ENCODE measurements at regions not wholly inside any gene's neighbourhood (a gene's known extent, or its start where the extent isn't known, plus 50 kb on each side); places are given as distances from the start of the nearest gene placed in this dataset.
A peak's percentile ranks its signal among the peaks of the same experiment; 100 is the strongest.

- DNase-seq (ENCODE audit: low spot score) (no peak), ATAC-seq (ENCODE audit: low read depth) (peak; percentile 69)
- Histone ChIP-seq H3K4me3 (ENCODE audit: severe bottlenecking) (no peak overlapping the region), H3K36me3 (ENCODE audit: low read depth) (no peaks in the 10 kb centered on the region), H3K27ac (ENCODE audit: poor library complexity, severe bottlenecking) (peak overlapping the region; percentile 81), H3K4me1 (ENCODE audit: insufficient read depth, poor library complexity, severe bottlenecking) (peaks cover 23% of the 10 kb centered on the region), H3K27me3 (ENCODE audit: insufficient read depth, poor library complexity, severe bottlenecking) (no peaks in the 10 kb centered on the region), H3K9me3 (ENCODE audit: severe bottlenecking) (no peaks in the 10 kb centered on the region)
- TF ChIP-seq CTCF (IDR thresholded peaks at IDR 0.05; ENCODE audit: poor library complexity, severe bottlenecking) = no peak
These were observed 75.5 kb upstream of the CPM start for GRCh38 chr12:69008520-69008919.

GRCh38 chr12:69014047-69014446, 81.1 kb upstream of the CPM start:
- Histone ChIP-seq H3K4me3 (ENCODE audit: severe bottlenecking) (no peak overlapping the region), H3K27ac (ENCODE audit: poor library complexity, severe bottlenecking) (no peak overlapping the region), H3K4me1 (ENCODE audit: insufficient read depth, poor library complexity, severe bottlenecking) (peaks cover 2% of the 10 kb centered on the region), H3K36me3 (ENCODE audit: low read depth) (no peaks in the 10 kb centered on the region), H3K9me3 (ENCODE audit: severe bottlenecking) (no peaks in the 10 kb centered on the region), H3K27me3 (ENCODE audit: insufficient read depth, poor library complexity, severe bottlenecking) (no peaks in the 10 kb centered on the region)
- no peak for ATAC-seq (ENCODE audit: low read depth)
- no peak for DNase-seq (ENCODE audit: low spot score)
- TF ChIP-seq CTCF (IDR thresholded peaks at IDR 0.05; ENCODE audit: poor library complexity, severe bottlenecking) = no peak

- DNase-seq (ENCODE audit: low spot score) = no peak
- H3K4me1 ChIP-seq (ENCODE audit: insufficient read depth, poor library complexity, severe bottlenecking) = no peaks in the 10 kb centered on the region
- no peaks in the 10 kb centered on the region for H3K36me3 ChIP-seq (ENCODE audit: low read depth)
- H3K4me3 ChIP-seq (ENCODE audit: severe bottlenecking) = no peak overlapping the region
- no peak for ATAC-seq (ENCODE audit: low read depth)
- no peak overlapping the region for H3K27ac ChIP-seq (ENCODE audit: poor library complexity, severe bottlenecking)
- H3K9me3 ChIP-seq (ENCODE audit: severe bottlenecking) = no peaks in the 10 kb centered on the region
- H3K27me3 ChIP-seq (ENCODE audit: insufficient read depth, poor library complexity, severe bottlenecking) = no peaks in the 10 kb centered on the region
- no peak for TF ChIP-seq CTCF (IDR thresholded peaks at IDR 0.05; ENCODE audit: poor library complexity, severe bottlenecking)
These were observed 82.0 kb upstream of the CPM start for GRCh38 chr12:69015017-69015416.

GRCh38 chr12:69015831-69016230, 82.9 kb upstream of the CPM start:
- Histone ChIP-seq H3K36me3 (ENCODE audit: low read depth) (no peaks in the 10 kb centered on the region), H3K4me1 (ENCODE audit: insufficient read depth, poor library complexity, severe bottlenecking) (no peaks in the 10 kb centered on the region), H3K27me3 (ENCODE audit: insufficient read depth, poor library complexity, severe bottlenecking) (no peaks in the 10 kb centered on the region), H3K9me3 (ENCODE audit: severe bottlenecking) (no peaks in the 10 kb centered on the region), H3K4me3 (ENCODE audit: severe bottlenecking) (no peak overlapping the region), H3K27ac (ENCODE audit: poor library complexity, severe bottlenecking) (no peak overlapping the region)
- no peak for ATAC-seq (ENCODE audit: low read depth)
- TF ChIP-seq CTCF (IDR thresholded peaks at IDR 0.05; ENCODE audit: poor library complexity, severe bottlenecking) = no peak
- no peak for DNase-seq (ENCODE audit: low spot score)

GRCh38 chr12:69019082-69019481, 86.1 kb upstream of the CPM start:
- no peaks in the 10 kb centered on the region for H3K27me3 ChIP-seq (ENCODE audit: insufficient read depth, poor library complexity, severe bottlenecking)
- H3K4me3 ChIP-seq (ENCODE audit: severe bottlenecking) = no peak overlapping the region
- no peaks in the 10 kb centered on the region for H3K36me3 ChIP-seq (ENCODE audit: low read depth)
- peaks cover 1% of the 10 kb centered on the region for H3K4me1 ChIP-seq (ENCODE audit: insufficient read depth, poor library complexity, severe bottlenecking)
- ATAC-seq (ENCODE audit: low read depth) (no peak), DNase-seq (ENCODE audit: low spot score) (no peak)
- H3K9me3 ChIP-seq (ENCODE audit: severe bottlenecking) = no peaks in the 10 kb centered on the region
- no peak overlapping the region for H3K27ac ChIP-seq (ENCODE audit: poor library complexity, severe bottlenecking)
- no peak for TF ChIP-seq CTCF (IDR thresholded peaks at IDR 0.05; ENCODE audit: poor library complexity, severe bottlenecking)

All from RWPE2 (cell line).